DMS79 (cell line): ENCODE measurements at regions not wholly inside any gene's neighbourhood (a gene's known extent, or its start where the extent isn't known, plus 50 kb on each side); places are given as distances from the start of the nearest gene placed in this dataset.

ENCODE experiments used
- DNase-seq: peaks from one replicate; lab custom pipeline; 2025; lab: John Stamatoyannopoulos, UW

DNA sequence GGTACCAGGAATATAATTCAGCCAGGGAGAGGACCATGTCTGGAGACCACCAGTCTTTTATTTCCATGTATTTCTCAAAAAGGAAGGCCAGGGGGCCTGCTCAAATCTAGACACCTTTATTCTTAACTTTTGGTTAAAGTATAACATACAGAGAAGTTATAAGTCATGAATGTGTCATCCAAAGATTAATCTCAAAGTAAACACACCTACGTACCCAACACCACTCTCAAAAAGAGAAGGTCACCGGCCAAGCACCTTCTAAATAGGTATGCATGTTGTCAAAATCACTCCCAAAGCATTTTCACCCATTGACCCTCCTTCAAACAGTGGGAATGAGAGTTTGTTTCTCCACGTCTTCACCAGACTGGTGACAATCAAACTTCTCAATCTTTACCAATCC, 60.0 kb upstream of the FZD10 start:
- no peak for DNase-seq

DNA sequence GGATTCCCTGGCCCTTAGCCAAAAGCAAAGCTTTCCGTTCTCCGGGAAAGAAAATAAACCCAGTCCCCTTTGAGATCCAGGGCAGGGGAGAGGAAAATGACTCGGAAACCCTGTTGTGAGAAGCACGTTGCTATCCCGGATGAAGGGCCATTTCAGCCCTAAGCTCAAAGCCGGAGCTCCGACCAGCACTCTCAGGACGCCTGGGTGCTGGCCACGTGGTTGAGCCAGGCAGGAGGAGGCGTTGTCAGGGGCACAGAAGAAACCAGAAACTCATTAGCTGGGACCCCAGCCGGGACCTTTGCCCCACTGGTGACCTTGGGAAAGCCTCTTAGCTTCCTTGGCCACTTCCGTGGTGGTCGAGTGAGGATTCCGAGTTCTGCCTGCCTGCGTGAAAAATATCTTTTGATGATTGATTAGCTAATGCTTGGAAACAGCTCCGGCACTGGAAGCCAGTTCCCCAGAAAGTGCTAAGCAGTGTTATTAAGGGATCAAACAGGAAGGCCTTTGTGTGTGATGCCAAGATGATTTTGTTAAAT, 57.6 kb upstream of the FZD10 start:
- DNase-seq: no peak

DNA sequence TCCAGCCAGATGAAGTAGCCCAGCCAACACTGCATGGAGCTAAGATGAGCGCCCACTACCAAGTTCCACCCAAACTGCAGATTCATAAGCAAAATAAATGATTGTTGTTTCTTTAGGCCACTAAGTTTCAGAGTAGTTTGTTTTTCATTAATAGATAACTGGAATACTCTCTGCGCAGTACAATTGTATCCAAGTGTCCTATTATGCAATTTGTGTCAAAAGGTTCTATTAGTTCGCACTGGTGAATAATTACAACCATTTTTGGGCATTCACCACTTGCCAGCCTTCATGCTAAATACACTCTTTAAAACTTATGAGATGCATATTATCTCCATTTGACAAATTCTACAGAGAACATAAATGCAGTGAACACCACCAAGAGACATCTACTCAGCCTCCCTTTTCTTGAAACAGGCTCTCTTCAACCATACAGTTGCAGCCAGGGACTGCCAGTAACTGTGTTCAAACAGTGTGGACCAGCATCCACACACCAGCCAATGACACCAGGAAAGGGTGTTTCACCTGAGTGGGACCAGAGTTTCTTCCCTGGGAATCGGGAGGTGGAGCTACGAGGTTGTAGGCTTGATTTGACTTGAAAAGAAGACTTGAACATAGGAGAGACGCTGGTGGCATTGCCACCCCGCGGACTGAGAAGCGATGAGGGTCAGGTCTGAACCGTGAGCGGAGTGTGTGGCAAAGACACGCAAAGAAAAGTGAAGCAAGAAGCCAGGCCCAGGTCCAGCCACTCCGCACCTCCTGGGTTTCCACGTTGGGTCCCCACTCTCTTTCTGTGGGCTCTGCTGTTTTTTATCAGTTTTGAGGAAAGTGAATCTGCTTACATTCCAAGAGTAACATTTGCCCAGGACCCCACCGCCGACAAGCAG, 53.0 kb upstream of the FZD10 start:
- no peak for DNase-seq

DNA sequence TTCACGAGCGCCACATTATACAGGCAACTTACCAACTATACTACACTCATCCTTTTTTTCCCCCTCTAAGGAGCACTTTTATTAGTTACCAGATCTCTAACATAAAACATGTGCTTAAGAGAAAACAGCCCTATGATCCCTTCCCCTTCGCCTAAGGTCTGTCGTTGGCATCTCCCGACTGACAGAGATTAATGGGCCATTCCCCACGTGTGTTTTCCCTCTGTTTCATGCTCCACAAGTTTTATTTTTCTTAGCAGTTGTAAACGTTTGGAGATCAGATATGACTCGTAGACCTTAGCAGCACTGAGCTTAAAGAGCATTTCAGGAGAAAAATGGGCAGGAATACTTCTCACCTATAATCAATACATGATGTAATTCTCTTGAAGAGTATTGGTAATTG, 51.4 kb upstream of the FZD10 start:
- no peak for DNase-seq

DNA sequence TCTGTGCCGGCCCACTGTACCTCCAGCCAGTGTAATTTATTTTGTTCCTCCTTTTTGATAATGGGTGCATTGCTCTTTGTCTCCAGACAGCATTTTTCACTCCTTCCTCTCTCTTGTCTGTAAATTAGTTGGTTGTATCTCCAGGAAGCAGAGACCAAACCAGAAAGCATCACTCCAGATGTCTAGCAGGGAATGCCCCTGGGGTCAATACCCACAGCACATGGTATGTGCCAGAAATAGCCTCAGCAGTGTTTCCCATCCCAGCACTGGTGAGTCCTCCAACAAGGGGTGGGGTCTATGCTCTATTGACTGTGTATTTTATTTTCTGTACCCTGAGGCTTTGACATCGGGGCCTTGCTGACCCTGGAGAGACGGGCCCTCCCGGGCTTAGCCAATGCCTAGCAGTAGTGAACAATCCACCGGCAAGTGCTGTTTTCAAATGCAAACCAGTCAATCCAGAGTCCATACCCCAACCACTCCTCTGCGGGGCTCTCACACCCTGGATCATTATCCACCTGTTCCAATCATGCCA, 50.2 kb upstream of the FZD10 start:
- no peak for DNase-seq
